ENCODE measurements at regions not wholly inside any gene's neighbourhood (a gene's known extent, or its start where the extent isn't known, plus 50 kb on each side); places are given as distances from the start of the nearest gene placed in this dataset.

GRCh38 chr1:163730411-163730821, 408.7 kb downstream of the NUF2 start:
- WGBS (ENCODE audit: insufficient coverage, insufficient replicate concordance, low lambda C conversion rate, missing lambda C conversion rate) = 23% methylated on average over 3 of the region's 3 CpGs
- DNase-seq (ENCODE audit: low read depth, low spot score) = no peak

DNA sequence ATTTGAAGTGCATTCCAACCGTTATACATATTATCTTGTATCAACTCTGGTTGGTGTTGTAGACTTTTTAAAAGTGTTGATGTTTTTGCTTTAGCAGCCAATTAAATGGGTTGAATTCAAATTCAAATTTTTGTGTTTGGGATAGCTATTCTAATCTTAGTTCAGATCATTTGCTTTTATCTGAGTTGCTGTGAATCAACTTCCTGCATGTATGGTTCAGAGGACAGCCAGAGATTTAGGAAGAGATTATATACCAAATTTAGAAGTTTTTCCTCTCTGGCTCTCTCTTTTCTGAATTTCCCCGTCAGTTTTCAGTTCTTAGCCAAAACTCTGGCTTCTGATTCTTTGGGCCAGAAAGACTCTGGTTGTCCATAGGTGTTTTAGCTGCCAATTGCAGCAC, 415.5 kb downstream of the NUF2 start:
- BruUV-seq (replicated peaks) = no TSS peak
- RAD21 ChIA-PET (ENCODE audit: unreplicated experiment) = no interaction called here
- Histone ChIP-seq H3K36me3 (ENCODE audit: control insufficient read depth in 2 of 2, insufficient read depth in 2 of 2, low read length in 1 of 2) (no peaks in the 10 kb centered on the region), H3K4me3 (no peak overlapping the region), H3K27me3 (replicated peaks in 1 of 2; ENCODE audit: control insufficient read depth in 2 of 2, insufficient read depth in 2 of 2, low read length in 1 of 2) (no peaks in the 10 kb centered on the region), H2AFZ (ENCODE audit: control insufficient read depth, low read depth, low read length) (no peak overlapping the region), H3K9ac (ENCODE audit: control insufficient read depth, insufficient read depth, low read length) (no peak overlapping the region), H3K79me2 (ENCODE audit: control insufficient read depth, insufficient read depth, low read length) (no peaks in the 10 kb centered on the region), H4K20me1 (ENCODE audit: control insufficient read depth, insufficient read depth) (no peaks in the 10 kb centered on the region), H3K4me1 (ENCODE audit: control insufficient read depth, insufficient read depth, low read length) (no peaks in the 10 kb centered on the region), H3K27ac (ENCODE audit: control insufficient read depth, insufficient read depth) (no peak overlapping the region), H3K9me3 (replicated peaks; ENCODE audit: control insufficient read depth, insufficient read depth, low read length) (no peaks in the 10 kb centered on the region), H3K4me2 (ENCODE audit: control insufficient read depth, insufficient read depth) (no peak overlapping the region)
- no peak for TF ChIP-seq RAD51 (IDR thresholded peaks at IDR 0.05)
- no peak for TF ChIP-seq EP300 (IDR thresholded peaks at IDR 0.05; ENCODE audit: borderline replicate concordance in 1 of 2, control insufficient read depth in 1 of 2, low read depth in 2 of 2, low read length in 2 of 2)
- no peak for TF ChIP-seq SMAD1 (IDR thresholded peaks at IDR 0.05; ENCODE audit: low read depth, partially characterized antibody)
- TF ChIP-seq IRF4 (IDR thresholded peaks at IDR 0.05; ENCODE audit: low read depth, low read length) = no peak
- no peak for TF ChIP-seq ZNF24 (IDR thresholded peaks at IDR 0.05)
- TF ChIP-seq IKZF2 (IDR thresholded peaks at IDR 0.05) = no peak
- no peak for TF ChIP-seq SPI1 (IDR thresholded peaks at IDR 0.05; ENCODE audit: borderline replicate concordance, insufficient read depth, low read depth, low read length)
- SMC1A ChIA-PET (ENCODE audit: uncharacterized antibody, unreplicated experiment) = no interaction called here
- 15% methylated on average over 2 of the region's 2 CpGs for WGBS (ENCODE audit: insufficient coverage, insufficient replicate concordance, low lambda C conversion rate, missing lambda C conversion rate)
- ATAC-seq (no peak), DNase-seq (ENCODE audit: low read depth, low spot score) (no peak), FAIRE-seq (no peak)
- CTCF ChIA-PET = no interaction called here
- in situ Hi-C loops (cut with MboI) (no loop called here), intact Hi-C loops (cut with micrococcal nuclease; ENCODE audit: unreplicated experiment) (no loop called here)
- POLR2A ChIA-PET = no interaction called here

More at GRCh38 chr1:163730411-163730821, 408.7 kb downstream of the NUF2 start:
- no TSS peak for BruUV-seq (replicated peaks)
- ATAC-seq (no peak), FAIRE-seq (no peak)
- H3K79me2 ChIP-seq (ENCODE audit: control insufficient read depth, insufficient read depth, low read length) = no peaks in the 10 kb centered on the region
- no peaks in the 10 kb centered on the region for H3K27me3 ChIP-seq (replicated peaks in 1 of 2; ENCODE audit: control insufficient read depth in 2 of 2, insufficient read depth in 2 of 2, low read length in 1 of 2)
- in situ Hi-C loops (cut with MboI) (no loop called here), intact Hi-C loops (cut with micrococcal nuclease; ENCODE audit: unreplicated experiment) (no loop called here)
- no peak for TF ChIP-seq MYC (IDR thresholded peaks at IDR 0.05; ENCODE audit: insufficient read depth, insufficient read length, insufficient replicate concordance, low read length, severe bottlenecking)
- TF ChIP-seq SREBF1 (IDR thresholded peaks at IDR 0.05; ENCODE audit: low read length) = no peak
- TF ChIP-seq ZBTB33 (IDR thresholded peaks at IDR 0.05) = no peak
- TF ChIP-seq ZSCAN29 (IDR thresholded peaks at IDR 0.05) = no peak
- TF ChIP-seq SRF (IDR thresholded peaks at IDR 0.05; ENCODE audit: low read depth in 2 of 2, low read length in 2 of 2) = no peak
- H3K9me3 ChIP-seq (replicated peaks; ENCODE audit: control insufficient read depth, insufficient read depth, low read length) = no peaks in the 10 kb centered on the region
- SMC1A ChIA-PET (ENCODE audit: uncharacterized antibody, unreplicated experiment) = no interaction called here
- H3K4me1 ChIP-seq (ENCODE audit: control insufficient read depth, insufficient read depth, low read length) = no peaks in the 10 kb centered on the region
- no peak overlapping the region for H3K4me3 ChIP-seq
- no peak overlapping the region for H3K27ac ChIP-seq (ENCODE audit: control insufficient read depth, insufficient read depth)
- H3K4me2 ChIP-seq (ENCODE audit: control insufficient read depth, insufficient read depth) = no peak overlapping the region
- RAD21 ChIA-PET (ENCODE audit: unreplicated experiment) = no interaction called here
- POLR2A ChIA-PET = no interaction called here
- H3K36me3 ChIP-seq (ENCODE audit: control insufficient read depth in 2 of 2, insufficient read depth in 2 of 2, low read length in 1 of 2) = no peaks in the 10 kb centered on the region
- no peak overlapping the region for H3K9ac ChIP-seq (ENCODE audit: control insufficient read depth, insufficient read depth, low read length)
- no peaks in the 10 kb centered on the region for H4K20me1 ChIP-seq (ENCODE audit: control insufficient read depth, insufficient read depth)
- CTCF ChIA-PET = no interaction called here
- no peak overlapping the region for H2AFZ ChIP-seq (ENCODE audit: control insufficient read depth, low read depth, low read length)
